ENCODE measurements at regions not wholly inside any gene's neighbourhood (a gene's known extent, or its start where the extent isn't known, plus 50 kb on each side); places are given as distances from the start of the nearest gene placed in this dataset.
"Not testable (repeated sequence)": the region's sequence is repeated elsewhere in the genome, so short reads cannot be mapped to it uniquely, and the experiment has no call there.

DNA sequence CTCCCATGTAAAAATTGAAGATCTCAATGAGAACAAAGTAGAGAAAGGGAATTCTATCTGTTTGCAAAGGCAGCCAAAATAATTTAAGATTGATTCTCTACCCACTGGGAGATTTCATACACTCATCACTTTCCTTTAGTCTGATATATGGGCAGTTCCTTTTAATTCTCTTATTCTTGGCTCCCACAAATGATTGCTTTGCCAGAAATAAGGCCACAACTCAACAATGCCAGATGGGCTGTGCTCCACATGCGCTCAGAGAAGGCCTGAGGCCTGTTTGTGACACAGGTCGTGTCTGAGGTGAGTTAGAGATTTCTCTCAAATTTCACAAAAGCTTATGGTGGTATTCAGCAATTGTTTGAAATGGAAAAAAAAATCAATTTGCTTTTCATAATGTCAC is 501.9 kb upstream of the SEMA3D start:
- Mint-ChIP-seq H3K4me1 (no peaks in the 10 kb centered on the region), H3K27ac (no peak overlapping the region), H3K9me3 (peaks cover 2 to 22% (median 10%) of the 10 kb centered on the region in 5 donors), H3K27me3 (no peaks in the 10 kb centered on the region), H3K36me3 (no peaks in the 10 kb centered on the region), H3K4me3 (no peak overlapping the region)
- ChIA-PET CTCF (no interaction called here), POLR2A (no interaction called here)
- no peaks in the 10 kb centered on the region for H3K4me1 ChIP-seq (ENCODE audit: insufficient read depth, low read length)
- H3K9me3 ChIP-seq (ENCODE audit: low read length), result no peaks in the 10 kb centered on the region
- H3K36me3 ChIP-seq (ENCODE audit: insufficient read depth, low read length), result no peaks in the 10 kb centered on the region
- no peaks in the 10 kb centered on the region for H3K27me3 ChIP-seq (ENCODE audit: insufficient read depth, low read length, poor library complexity, severe bottlenecking)
- H3K4me3 ChIP-seq (ENCODE audit: low read length), result no peak overlapping the region
- no peak overlapping the region for H3K27ac ChIP-seq (ENCODE audit: low read depth, low read length)
- no peak for DNase-seq

DNA sequence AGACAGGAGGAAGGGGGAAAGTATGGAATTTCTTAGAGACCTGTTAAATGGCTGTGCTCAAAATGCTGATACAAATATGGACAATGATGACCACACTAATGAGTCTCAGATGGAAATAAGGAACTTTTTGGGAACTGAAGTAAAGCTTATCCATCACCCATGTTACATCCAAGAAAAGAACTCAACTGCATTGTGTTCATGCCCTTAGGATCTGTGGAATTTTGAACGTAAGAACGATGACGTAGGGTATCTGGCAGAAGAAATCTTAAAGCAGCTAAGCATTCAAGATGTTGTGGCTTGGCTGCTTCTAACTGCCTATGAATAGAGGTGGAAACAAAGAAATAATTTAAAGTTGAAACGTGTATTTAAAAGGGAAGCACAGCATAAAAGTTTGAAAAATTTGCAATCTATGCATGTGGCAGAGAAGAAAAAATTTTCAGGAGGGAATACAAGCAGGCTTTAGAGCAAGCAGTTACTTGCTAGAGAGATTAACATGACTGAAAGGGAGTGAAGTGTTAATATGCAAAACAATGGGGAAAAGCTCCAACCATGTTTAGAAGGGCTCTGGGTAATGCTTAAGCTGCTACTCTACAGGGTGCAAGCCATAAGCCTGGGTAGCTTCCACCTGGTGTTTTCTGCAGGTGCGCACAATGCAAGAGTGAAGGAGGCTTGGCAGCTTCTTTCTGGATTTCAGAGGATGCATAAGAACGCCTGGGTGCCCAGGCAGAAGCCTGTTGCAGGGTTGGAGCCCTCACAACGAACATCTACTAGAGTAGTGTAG is 499.7 kb upstream of the SEMA3D start:
- H3K9me3 Mint-ChIP-seq, result peaks cover 2 to 24% (median 13%) of the 10 kb centered on the region in 5 donors
- CTCF ChIA-PET, result no interaction called here
- Histone ChIP-seq H3K4me1 (ENCODE audit: insufficient read depth, low read length) (no peaks in the 10 kb centered on the region), H3K9me3 (ENCODE audit: low read length) (no peaks in the 10 kb centered on the region), H3K27ac (ENCODE audit: low read depth, low read length) (no peak overlapping the region), H3K36me3 (ENCODE audit: insufficient read depth, low read length) (no peaks in the 10 kb centered on the region), H3K27me3 (ENCODE audit: insufficient read depth, low read length, poor library complexity, severe bottlenecking) (no peaks in the 10 kb centered on the region), H3K4me3 (ENCODE audit: low read length) (no peak overlapping the region)
- H3K4me3 Mint-ChIP-seq, result no peak overlapping the region
- no peak overlapping the region for H3K27ac Mint-ChIP-seq
- DNase-seq, result no peak
- POLR2A ChIA-PET, result no interaction called here
- H3K36me3 Mint-ChIP-seq, result no peaks in the 10 kb centered on the region
- H3K27me3 Mint-ChIP-seq, result no peaks in the 10 kb centered on the region
- no peaks in the 10 kb centered on the region for H3K4me1 Mint-ChIP-seq

DNA sequence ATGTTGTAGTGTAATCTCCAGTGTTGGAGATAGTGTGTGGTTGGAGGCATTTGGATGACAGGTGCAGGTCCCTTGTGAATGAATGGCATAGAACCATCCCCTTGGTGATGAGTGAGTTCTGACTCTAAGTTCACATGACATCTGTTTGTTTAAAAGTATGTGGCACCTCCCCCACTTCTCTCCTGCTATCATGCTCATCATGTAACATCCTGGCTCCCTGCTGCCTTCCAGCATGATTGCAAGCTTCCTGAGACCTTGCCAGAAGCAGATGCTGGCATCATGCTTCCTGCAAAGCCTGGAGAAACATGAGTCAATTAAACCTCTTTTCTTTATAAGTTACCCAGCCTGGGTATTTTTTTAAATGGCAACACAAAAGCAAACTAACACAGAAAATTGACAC is 499.0 kb upstream of the SEMA3D start:
- H3K36me3 ChIP-seq (ENCODE audit: insufficient read depth, low read length), result no peaks in the 10 kb centered on the region
- CTCF ChIA-PET, result no interaction called here
- H3K4me1 ChIP-seq (ENCODE audit: insufficient read depth, low read length), result no peaks in the 10 kb centered on the region
- no peaks in the 10 kb centered on the region for H3K9me3 ChIP-seq (ENCODE audit: low read length)
- no peak overlapping the region for H3K4me3 ChIP-seq (ENCODE audit: low read length)
- Mint-ChIP-seq H3K9me3 (peaks cover 2 to 24% (median 13%) of the 10 kb centered on the region in 5 donors), H3K4me3 (no peak overlapping the region), H3K4me1 (no peaks in the 10 kb centered on the region), H3K27me3 (no peaks in the 10 kb centered on the region), H3K27ac (no peak overlapping the region), H3K36me3 (no peaks in the 10 kb centered on the region)
- DNase-seq, result no peak
- H3K27me3 ChIP-seq (ENCODE audit: insufficient read depth, low read length, poor library complexity, severe bottlenecking), result no peaks in the 10 kb centered on the region
- POLR2A ChIA-PET, result no interaction called here
- no peak overlapping the region for H3K27ac ChIP-seq (ENCODE audit: low read depth, low read length)

DNA sequence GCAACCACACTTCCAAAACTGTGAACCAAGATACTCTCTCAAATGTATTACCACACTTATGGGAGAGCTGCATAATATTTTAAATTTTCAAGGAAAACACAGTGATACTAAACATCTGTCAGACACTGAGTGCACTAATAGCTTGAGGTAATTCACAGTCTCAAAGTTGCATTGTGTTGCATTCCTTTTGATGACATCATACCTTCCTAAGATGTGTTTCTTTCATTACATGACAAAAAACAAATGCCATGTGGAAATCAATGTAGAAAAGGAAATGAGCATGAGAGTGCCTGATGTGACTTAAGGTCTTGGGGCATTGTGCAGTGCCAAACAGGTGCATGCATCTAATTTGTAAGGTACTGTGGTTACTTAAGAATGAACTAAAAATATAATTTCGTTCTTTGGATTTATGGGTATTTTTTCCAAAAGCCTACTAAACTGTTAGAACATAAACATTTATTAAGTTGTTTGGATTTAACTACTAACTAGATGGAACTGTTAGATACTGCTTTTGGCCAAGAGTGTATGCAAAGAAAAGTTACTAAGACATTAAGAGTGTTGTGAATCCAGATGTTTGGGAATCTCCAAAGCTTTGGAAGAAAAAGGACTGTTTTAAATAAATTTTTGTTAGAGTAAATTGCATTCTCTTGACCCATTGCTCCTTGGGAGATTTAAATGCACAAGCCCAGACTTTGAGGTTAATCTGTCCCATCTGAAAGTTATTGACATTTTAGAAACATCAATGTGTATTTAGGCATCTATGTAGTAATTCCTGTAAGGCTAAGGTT is 496.2 kb upstream of the SEMA3D start:
- Histone ChIP-seq H3K36me3 (ENCODE audit: insufficient read depth, low read length) (no peaks in the 10 kb centered on the region), H3K27me3 (ENCODE audit: insufficient read depth, low read length, poor library complexity, severe bottlenecking) (no peaks in the 10 kb centered on the region), H3K4me1 (ENCODE audit: insufficient read depth, low read length) (no peaks in the 10 kb centered on the region), H3K27ac (ENCODE audit: low read depth, low read length) (no peak overlapping the region), H3K9me3 (ENCODE audit: low read length) (no peaks in the 10 kb centered on the region), H3K4me3 (ENCODE audit: low read length) (no peak overlapping the region)
- peaks cover 6 to 24% (median 20%) of the 10 kb centered on the region in 5 donors for H3K9me3 Mint-ChIP-seq
- H3K27me3 Mint-ChIP-seq, result no peaks in the 10 kb centered on the region
- no peak for DNase-seq
- CTCF ChIA-PET, result no interaction called here
- no peak overlapping the region for H3K27ac Mint-ChIP-seq
- POLR2A ChIA-PET, result no interaction called here
- H3K4me3 Mint-ChIP-seq, result no peak overlapping the region
- peaks cover 0 to 2% (median 0%) of the 10 kb centered on the region in 3 donors for H3K36me3 Mint-ChIP-seq
- no peaks in the 10 kb centered on the region for H3K4me1 Mint-ChIP-seq

DNA sequence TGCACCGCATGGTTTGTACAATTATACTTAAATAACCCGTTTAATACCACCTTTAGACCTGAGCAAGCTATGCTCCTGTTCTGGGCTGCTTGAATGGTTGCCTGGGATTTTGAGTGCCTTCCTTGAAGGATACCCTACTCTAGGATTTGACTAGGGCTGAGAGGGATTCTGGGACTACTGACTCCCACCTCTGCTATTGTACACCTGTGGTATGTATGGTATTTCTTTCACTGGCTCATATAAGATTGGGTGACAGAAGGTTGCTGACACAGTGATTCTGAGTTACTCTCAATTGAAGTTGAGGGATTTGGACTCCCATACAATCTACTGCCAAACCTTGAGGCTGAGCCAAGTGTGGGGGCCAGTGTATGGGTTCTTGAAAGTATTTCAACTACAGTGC is 494.4 kb upstream of the SEMA3D start:
- H3K4me1 ChIP-seq (ENCODE audit: insufficient read depth, low read length), result no peaks in the 10 kb centered on the region
- H3K36me3 Mint-ChIP-seq, result peaks cover 0 to 2% (median 0%) of the 10 kb centered on the region in 3 donors
- no peaks in the 10 kb centered on the region for H3K27me3 ChIP-seq (ENCODE audit: insufficient read depth, low read length, poor library complexity, severe bottlenecking)
- no peaks in the 10 kb centered on the region for H3K36me3 ChIP-seq (ENCODE audit: insufficient read depth, low read length)
- no peak overlapping the region for H3K27ac Mint-ChIP-seq
- H3K4me3 Mint-ChIP-seq, result no peak overlapping the region
- ChIA-PET CTCF (no interaction called here), POLR2A (no interaction called here)
- no peak overlapping the region for H3K27ac ChIP-seq (ENCODE audit: low read depth, low read length)
- no peaks in the 10 kb centered on the region for H3K9me3 ChIP-seq (ENCODE audit: low read length)
- H3K27me3 Mint-ChIP-seq, result no peaks in the 10 kb centered on the region
- no peak for DNase-seq
- no peak overlapping the region for H3K4me3 ChIP-seq (ENCODE audit: low read length)
- peaks cover 6 to 24% (median 19%) of the 10 kb centered on the region in 5 donors for H3K9me3 Mint-ChIP-seq
- no peaks in the 10 kb centered on the region for H3K4me1 Mint-ChIP-seq

DNA sequence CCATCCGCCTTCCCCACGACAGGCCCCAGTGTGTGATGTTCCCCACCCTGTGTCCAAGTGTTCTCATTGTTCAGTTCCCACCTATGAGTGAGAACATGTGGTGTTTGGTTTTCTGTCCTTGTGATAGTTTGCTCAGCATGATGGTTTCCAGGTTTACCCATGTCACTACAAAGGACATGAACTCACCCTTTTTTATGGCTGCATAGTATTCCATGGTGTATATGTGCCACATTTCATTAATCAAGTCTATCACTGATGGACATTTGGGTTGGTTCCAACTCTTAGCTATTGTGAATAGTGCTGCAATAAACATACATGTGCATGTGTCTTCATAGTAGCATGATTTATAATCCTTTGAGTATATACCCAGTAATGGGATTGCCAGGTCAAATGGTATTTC is 488.2 kb upstream of the SEMA3D start:
- H3K36me3 Mint-ChIP-seq; H3K27me3 Mint-ChIP-seq; H3K4me3 Mint-ChIP-seq; H3K4me1 ChIP-seq (ENCODE audit: insufficient read depth, low read length); H3K4me3 ChIP-seq (ENCODE audit: low read length); H3K27ac Mint-ChIP-seq; H3K27me3 ChIP-seq (ENCODE audit: insufficient read depth, low read length, poor library complexity, severe bottlenecking); DNase-seq; CTCF ChIA-PET; POLR2A ChIA-PET; H3K27ac ChIP-seq (ENCODE audit: low read depth, low read length); H3K36me3 ChIP-seq (ENCODE audit: insufficient read depth, low read length); H3K4me1 Mint-ChIP-seq; H3K9me3 ChIP-seq (ENCODE audit: low read length): not testable (repeated sequence)
- H3K9me3 Mint-ChIP-seq, result peaks cover 4 to 19% (median 13%) of the 10 kb centered on the region in 5 donors

DNA sequence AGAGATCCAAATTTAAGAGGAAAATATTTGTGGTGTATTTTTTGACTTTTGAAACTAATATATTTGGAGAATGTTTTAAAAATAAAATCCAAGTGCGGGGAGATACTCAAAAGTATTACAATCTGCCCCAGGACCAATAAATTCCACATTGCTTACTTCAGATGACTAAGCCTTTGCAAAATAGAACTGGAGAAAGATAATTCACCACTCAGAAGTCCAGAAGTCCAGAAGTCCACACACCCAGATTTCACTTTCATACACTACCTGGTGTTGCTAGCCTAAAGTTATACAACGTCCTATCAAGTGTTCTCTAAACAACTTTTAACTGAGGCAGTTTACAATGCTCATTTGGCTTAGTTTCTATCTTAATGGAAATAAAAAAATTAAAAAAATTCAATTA is 487.0 kb upstream of the SEMA3D start:
- Histone ChIP-seq H3K27me3 (ENCODE audit: insufficient read depth, low read length, poor library complexity, severe bottlenecking) (no peaks in the 10 kb centered on the region), H3K4me3 (ENCODE audit: low read length) (no peak overlapping the region), H3K27ac (ENCODE audit: low read depth, low read length) (no peak overlapping the region), H3K36me3 (ENCODE audit: insufficient read depth, low read length) (no peaks in the 10 kb centered on the region), H3K9me3 (ENCODE audit: low read length) (no peaks in the 10 kb centered on the region), H3K4me1 (ENCODE audit: insufficient read depth, low read length) (no peaks in the 10 kb centered on the region)
- no peak for DNase-seq
- ChIA-PET POLR2A (no interaction called here), CTCF (no interaction called here)
- peaks cover 0 to 2% (median 0%) of the 10 kb centered on the region in 3 donors for H3K36me3 Mint-ChIP-seq
- H3K27me3 Mint-ChIP-seq, result no peaks in the 10 kb centered on the region
- no peaks in the 10 kb centered on the region for H3K4me1 Mint-ChIP-seq
- H3K4me3 Mint-ChIP-seq, result no peak overlapping the region
- peaks cover 0 to 13% (median 10%) of the 10 kb centered on the region in 5 donors for H3K9me3 Mint-ChIP-seq
- no peak overlapping the region for H3K27ac Mint-ChIP-seq

DNA sequence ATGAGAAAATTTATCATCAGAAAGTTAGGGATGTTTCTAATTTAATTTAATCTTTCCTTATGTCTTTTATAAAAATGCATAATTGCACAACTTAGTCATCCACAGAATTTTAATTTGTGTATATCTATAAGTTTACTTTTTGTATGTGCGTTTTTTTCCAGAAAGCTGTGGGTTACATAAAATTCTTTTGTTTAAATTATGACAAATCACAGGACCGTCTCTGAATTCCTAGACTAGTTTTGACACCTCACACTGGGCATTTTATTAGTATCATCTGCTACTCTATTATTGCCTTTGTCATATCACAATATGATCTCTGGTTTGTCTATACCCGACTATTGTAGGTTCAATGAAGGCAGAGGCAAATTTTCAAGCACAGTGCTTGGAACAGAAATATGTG is 482.4 kb upstream of the SEMA3D start:
- Mint-ChIP-seq H3K27ac (no peak overlapping the region), H3K36me3 (no peaks in the 10 kb centered on the region), H3K9me3 (peaks cover 0 to 25% (median 2%) of the 10 kb centered on the region in 5 donors), H3K4me3 (no peak overlapping the region), H3K4me1 (no peaks in the 10 kb centered on the region), H3K27me3 (no peaks in the 10 kb centered on the region)
- POLR2A ChIA-PET, result no interaction called here
- no peaks in the 10 kb centered on the region for H3K36me3 ChIP-seq (ENCODE audit: insufficient read depth, low read length)
- H3K4me3 ChIP-seq (ENCODE audit: low read length), result no peak overlapping the region
- H3K27me3 ChIP-seq (ENCODE audit: insufficient read depth, low read length, poor library complexity, severe bottlenecking), result no peaks in the 10 kb centered on the region
- no peak overlapping the region for H3K27ac ChIP-seq (ENCODE audit: low read depth, low read length)
- CTCF ChIA-PET, result no interaction called here
- no peaks in the 10 kb centered on the region for H3K4me1 ChIP-seq (ENCODE audit: insufficient read depth, low read length)
- no peak for DNase-seq
- no peaks in the 10 kb centered on the region for H3K9me3 ChIP-seq (ENCODE audit: low read length)
